ENCODE measurements at regions not wholly inside any gene's neighbourhood (a gene's known extent, or its start where the extent isn't known, plus 50 kb on each side); places are given as distances from the start of the nearest gene placed in this dataset.

- H3K36me3 ChIP-seq: no peaks in the 10 kb centered on the region
- H3K27me3 ChIP-seq: no peaks in the 10 kb centered on the region
- TF ChIP-seq CTCF (IDR thresholded peaks at IDR 0.05): no peak
- H3K4me1 ChIP-seq: no peaks in the 10 kb centered on the region
- H3K4me3 ChIP-seq: no peak overlapping the region
- no peaks in the 10 kb centered on the region for H3K9me3 ChIP-seq
- no peak for DNase-seq
- no peak overlapping the region for H3K27ac ChIP-seq
- intact Hi-C loops (cut with DNase I; ENCODE audit: low total_unique reads): no loop called here
Measured at GRCh38 chr16:16924613-16925012, 545.7 kb downstream of the NPIPA7 start.

- Histone ChIP-seq H3K4me3 (no peak overlapping the region), H3K4me1 (no peaks in the 10 kb centered on the region), H3K27ac (no peak overlapping the region), H3K36me3 (no peaks in the 10 kb centered on the region), H3K9me3 (no peaks in the 10 kb centered on the region), H3K27me3 (no peaks in the 10 kb centered on the region)
- intact Hi-C loops (cut with DNase I; ENCODE audit: low total_unique reads): no loop called here
- no peak for DNase-seq
- TF ChIP-seq CTCF (IDR thresholded peaks at IDR 0.05): no peak
Measured at GRCh38 chr16:16925432-16925831, 545.3 kb downstream of the XYLT1 start.

GRCh38 chr16:16928532-16929109 lies 542.1 kb downstream of the XYLT1 start:
- TF ChIP-seq CTCF (IDR thresholded peaks at IDR 0.05): no peak
- DNase-seq: no peak
- no peaks in the 10 kb centered on the region for H3K36me3 ChIP-seq
- H3K27ac ChIP-seq: no peak overlapping the region
- no peaks in the 10 kb centered on the region for H3K27me3 ChIP-seq
- intact Hi-C loops (cut with DNase I; ENCODE audit: low total_unique reads): no loop called here
- no peak overlapping the region for H3K4me3 ChIP-seq
- H3K4me1 ChIP-seq: no peaks in the 10 kb centered on the region
- no peaks in the 10 kb centered on the region for H3K9me3 ChIP-seq

GRCh38 chr16:16930309-16931000 lies 540.3 kb downstream of the XYLT1 start:
- Histone ChIP-seq H3K27me3 (no peaks in the 10 kb centered on the region), H3K4me1 (no peaks in the 10 kb centered on the region), H3K27ac (no peak overlapping the region), H3K4me3 (no peak overlapping the region), H3K9me3 (no peaks in the 10 kb centered on the region), H3K36me3 (no peaks in the 10 kb centered on the region)
- TF ChIP-seq CTCF (IDR thresholded peaks at IDR 0.05): no peak
- intact Hi-C loops (cut with DNase I; ENCODE audit: low total_unique reads): no loop called here
- DNase-seq: no peak

- intact Hi-C loops (cut with DNase I; ENCODE audit: low total_unique reads): no loop called here
- H3K9me3 ChIP-seq: no peaks in the 10 kb centered on the region
- TF ChIP-seq CTCF (IDR thresholded peaks at IDR 0.05): no peak
- no peaks in the 10 kb centered on the region for H3K27me3 ChIP-seq
- H3K4me3 ChIP-seq: no peak overlapping the region
- no peaks in the 10 kb centered on the region for H3K36me3 ChIP-seq
- no peak overlapping the region for H3K27ac ChIP-seq
- H3K4me1 ChIP-seq: no peaks in the 10 kb centered on the region
- DNase-seq: no peak
Measured at GRCh38 chr16:16933861-16934260, 536.9 kb downstream of the XYLT1 start.
